Loucy (cell line): ENCODE measurements at regions not wholly inside any gene's neighbourhood (a gene's known extent, or its start where the extent isn't known, plus 50 kb on each side); places are given as distances from the start of the nearest gene placed in this dataset.

ENCODE experiments used
- EZH2phosphoT487 ChIP-seq: fragments of 200-600 bp; IDR thresholded peaks from 2 replicates; pipeline ENCODE4 v1.6.1; 2018; ENCODE audit warnings: antibody characterized with exemption, mild to moderate bottlenecking, moderate library complexity, borderline replicate concordance
- TF ChIP-seq, protein P1 (sequence below): fragments of 200-600 bp; sonication (generic); conservative IDR thresholded peaks from 2 replicates; pipeline ENCODE4 v1.5.1; 2014; ENCODE audit warnings: mild to moderate bottlenecking, antibody characterized with exemption, low read length

DNA sequence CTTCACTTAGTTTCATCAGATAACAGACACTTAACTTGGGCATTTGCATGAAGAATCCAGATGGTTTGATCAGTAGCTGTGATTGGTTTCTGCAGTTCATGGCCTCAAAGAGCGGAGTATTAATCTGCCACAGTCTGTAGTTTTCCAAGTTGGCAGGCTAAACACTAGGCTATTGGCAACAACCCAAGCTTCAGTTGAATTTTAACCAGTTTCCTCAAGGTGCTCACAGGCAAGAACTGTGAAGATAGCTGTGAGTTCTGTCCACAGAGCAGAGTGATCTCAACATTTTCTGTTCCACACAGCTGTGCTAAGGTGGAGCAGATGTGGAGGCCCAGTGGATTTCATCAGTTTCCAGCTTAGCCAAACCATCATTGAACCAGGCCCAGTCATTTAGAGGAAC is 469.5 kb upstream of the LINC00305 start:
- TF ChIP-seq EZH2phosphoT487, result no peak
- TF ChIP-seq, protein P1, sequence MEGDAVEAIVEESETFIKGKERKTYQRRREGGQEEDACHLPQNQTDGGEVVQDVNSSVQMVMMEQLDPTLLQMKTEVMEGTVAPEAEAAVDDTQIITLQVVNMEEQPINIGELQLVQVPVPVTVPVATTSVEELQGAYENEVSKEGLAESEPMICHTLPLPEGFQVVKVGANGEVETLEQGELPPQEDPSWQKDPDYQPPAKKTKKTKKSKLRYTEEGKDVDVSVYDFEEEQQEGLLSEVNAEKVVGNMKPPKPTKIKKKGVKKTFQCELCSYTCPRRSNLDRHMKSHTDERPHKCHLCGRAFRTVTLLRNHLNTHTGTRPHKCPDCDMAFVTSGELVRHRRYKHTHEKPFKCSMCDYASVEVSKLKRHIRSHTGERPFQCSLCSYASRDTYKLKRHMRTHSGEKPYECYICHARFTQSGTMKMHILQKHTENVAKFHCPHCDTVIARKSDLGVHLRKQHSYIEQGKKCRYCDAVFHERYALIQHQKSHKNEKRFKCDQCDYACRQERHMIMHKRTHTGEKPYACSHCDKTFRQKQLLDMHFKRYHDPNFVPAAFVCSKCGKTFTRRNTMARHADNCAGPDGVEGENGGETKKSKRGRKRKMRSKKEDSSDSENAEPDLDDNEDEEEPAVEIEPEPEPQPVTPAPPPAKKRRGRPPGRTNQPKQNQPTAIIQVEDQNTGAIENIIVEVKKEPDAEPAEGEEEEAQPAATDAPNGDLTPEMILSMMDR, result no peak
